Stimulated activated CD4-positive, alpha-beta T cell treated with anti-CD3 and anti-CD28 coated beads, Interleukin-1b, Interleukin-23, amount 100 ng/mL, for 4 hours (primary cell): ENCODE measurements at regions not wholly inside any gene's neighbourhood (a gene's known extent, or its start where the extent isn't known, plus 50 kb on each side); places are given as distances from the start of the nearest gene placed in this dataset.

Experiments
- DNase-seq, 2 donors: peaks; one replicate each; pipeline ENCODE4 v3.0.0-alpha.2; 2020; ENCODE audit warnings: low read depth in 2 of 2

DNA sequence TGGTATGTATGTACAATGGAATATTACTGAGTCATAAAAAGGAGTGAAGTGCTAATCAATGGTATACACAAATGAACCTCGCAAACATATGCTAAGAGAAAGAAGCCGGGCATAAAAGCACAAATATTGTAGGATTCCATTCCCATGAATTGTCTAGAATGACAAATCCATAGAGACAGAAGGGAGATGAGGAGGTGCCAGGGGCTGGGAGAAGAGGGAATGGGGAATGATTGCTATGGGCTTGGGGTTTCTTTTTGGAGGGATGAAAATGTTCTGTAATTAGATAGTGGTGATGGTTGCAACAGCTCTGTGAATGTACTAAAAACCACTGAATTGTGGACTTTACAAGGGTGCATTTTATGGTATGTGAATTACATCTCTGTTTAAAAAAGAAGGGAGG lies 73.5 kb downstream of the GLI2 start:
- DNase-seq, result no peak

GRCh38 chr2:120809609-120810440 lies 74.2 kb downstream of the GLI2 start:
- no peak for DNase-seq

DNA sequence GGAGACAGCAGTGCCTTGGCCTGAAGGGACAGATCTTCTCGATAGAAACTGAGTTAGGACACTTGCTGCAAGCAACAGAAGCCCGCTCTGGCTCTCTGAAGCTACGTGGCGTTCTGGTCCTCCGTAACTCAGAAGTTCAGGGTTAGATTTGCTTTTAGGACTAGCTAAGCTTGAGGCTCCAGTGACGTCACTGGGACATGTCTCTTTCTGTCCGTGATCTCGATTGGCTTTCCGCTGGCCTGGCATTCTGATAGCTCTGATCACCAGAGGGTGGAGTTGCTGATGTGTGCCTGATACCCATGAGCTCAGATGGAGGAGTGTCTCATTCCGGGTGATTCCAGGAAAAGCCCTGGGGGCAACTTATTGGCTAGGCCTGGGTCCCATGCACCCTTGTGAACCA lies 75.0 kb downstream of the GLI2 start:
- no peak for DNase-seq

GRCh38 chr2:120812866-120813265 lies 77.2 kb downstream of the GLI2 start:
- no peak for DNase-seq

- DNase-seq, result no peak
Measured at GRCh38 chr2:120814352-120814751, 78.7 kb downstream of the GLI2 start.

- no peak for DNase-seq
Measured at GRCh38 chr2:120815292-120815691, 79.6 kb downstream of the GLI2 start.

GRCh38 chr2:120817136-120817955 lies 81.7 kb downstream of the GLI2 start:
- no peak for DNase-seq

GRCh38 chr2:120817956-120818325 lies 82.3 kb downstream of the GLI2 start:
- no peak for DNase-seq

- no peak for DNase-seq
Measured at GRCh38 chr2:120818441-120818920, 82.8 kb downstream of the GLI2 start.

DNA sequence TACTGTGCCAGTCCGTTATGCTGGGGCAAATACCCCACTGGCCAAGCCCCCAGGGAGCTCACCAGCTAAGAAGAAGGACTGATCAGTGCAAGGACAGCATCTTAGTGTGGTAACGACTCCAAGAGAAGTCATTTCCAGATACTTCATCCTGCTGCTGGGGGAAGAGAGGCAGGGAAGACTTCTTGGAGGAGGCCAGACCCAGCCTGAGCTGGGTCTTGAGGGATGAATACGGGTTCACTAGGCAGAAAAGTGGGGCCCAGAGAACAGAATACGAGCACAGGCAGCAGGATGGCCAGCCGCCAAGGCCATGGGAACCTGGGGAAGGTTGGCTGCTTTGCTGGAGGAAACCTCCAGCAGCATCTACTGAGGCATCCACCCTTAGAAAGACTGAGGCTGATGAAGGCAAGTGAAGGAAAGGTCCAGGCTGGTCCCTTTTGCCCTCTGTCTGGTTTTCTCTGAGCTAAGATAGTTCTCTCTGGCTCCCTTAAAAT lies 84.1 kb downstream of the GLI2 start:
- DNase-seq, result no peak

- no peak for DNase-seq
Measured at GRCh38 chr2:120820263-120820952, 84.7 kb downstream of the GLI2 start.

DNA sequence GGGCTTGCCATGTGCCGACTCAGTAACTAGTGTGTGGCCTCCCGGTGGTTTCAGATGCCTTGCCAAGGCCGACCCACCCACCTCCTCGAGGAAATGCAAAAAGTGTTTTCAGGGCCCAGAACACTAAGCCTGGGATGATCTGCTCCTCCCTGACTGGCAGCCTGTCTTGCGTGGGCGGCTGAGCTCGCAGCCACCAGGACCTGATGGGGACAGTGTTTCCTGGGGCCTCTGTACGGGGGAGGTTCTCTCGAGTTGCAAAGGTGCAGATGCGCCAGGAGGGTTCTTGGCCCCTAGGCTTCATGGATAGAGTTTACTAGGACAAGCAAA lies 85.2 kb downstream of the GLI2 start:
- no peak for DNase-seq

- no peak for DNase-seq
Measured at GRCh38 chr2:120821446-120822160, 85.9 kb downstream of the GLI2 start.

DNA sequence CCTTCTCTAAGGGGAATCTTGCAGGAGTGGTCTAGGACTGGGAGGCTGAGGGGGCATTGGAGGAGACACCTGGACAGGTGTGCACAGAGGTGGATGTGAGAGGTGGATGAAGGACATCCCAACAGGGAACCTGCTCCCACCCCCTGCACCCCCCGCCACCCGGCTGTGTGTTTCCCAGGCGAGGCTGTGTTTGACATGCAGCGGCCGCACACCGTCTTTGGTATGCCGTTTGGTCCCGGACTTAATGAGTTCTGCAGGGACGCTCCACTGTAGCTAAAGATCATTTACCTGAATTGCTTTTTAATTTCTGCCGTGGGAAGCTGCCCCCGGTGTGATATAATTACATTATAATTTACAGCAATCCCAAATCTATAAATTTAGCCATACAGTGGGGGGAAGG lies 87.3 kb downstream of the GLI2 start:
- DNase-seq, result no peak

DNA sequence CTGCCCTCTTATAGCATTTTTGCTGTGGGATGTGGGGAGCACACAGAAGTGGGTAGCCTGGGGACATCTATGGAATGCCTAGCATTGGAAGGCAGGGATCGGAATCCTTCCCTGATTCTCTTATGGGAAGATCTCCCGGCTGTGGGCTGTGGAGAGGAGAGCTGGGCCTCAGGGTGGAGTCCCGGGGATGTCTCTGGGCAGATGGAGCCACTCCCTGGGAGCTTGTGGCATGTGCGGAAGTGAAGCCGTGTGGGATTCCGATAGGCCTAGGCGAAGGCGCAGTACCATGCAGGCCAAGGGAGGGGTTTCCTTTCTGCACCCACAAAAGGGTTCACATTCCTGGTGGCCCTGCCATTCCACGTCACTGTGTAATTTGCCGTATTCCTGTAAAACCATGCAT lies 87.9 kb downstream of the GLI2 start:
- no peak for DNase-seq

GRCh38 chr2:120824246-120824645 lies 88.6 kb downstream of the GLI2 start:
- DNase-seq, result no peak

GRCh38 chr2:120825370-120826259 lies 89.9 kb downstream of the GLI2 start:
- no peak for DNase-seq

- no peak for DNase-seq
Measured at GRCh38 chr2:120826260-120826648, 90.6 kb downstream of the GLI2 start.

DNA sequence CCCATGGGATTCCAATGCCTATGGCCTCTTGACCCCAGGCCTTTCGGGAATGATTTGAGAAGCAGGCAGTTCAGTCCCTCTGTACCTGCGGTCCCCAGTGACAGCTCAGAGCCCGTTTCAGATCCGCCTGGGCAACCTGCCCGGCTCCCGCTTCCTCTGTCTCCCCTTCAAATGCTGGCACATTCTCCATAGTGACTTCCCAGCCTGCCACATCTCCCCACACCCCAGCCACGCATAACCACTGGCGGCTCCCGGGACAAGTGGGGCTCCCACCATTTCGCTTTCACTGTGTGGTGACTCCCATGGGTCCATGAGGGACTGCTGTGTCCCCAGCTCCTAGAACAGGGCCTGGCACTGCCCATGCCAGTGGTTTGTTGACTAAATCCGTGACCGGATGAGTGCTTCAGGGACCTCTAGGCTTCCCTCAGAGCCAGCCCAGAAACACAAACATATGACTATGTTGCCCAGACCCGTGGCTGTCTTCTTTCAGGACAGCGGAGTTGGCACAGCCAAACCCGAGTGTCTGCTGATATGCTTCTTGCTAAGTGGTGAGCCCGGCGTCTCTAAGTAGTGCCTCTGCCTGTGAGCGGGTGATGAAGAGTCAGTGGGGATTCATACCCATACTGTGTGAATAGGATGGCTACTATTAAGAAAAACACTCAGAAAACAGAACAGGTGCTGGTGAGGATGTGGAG lies 91.2 kb downstream of the GLI2 start:
- no peak for DNase-seq

DNA sequence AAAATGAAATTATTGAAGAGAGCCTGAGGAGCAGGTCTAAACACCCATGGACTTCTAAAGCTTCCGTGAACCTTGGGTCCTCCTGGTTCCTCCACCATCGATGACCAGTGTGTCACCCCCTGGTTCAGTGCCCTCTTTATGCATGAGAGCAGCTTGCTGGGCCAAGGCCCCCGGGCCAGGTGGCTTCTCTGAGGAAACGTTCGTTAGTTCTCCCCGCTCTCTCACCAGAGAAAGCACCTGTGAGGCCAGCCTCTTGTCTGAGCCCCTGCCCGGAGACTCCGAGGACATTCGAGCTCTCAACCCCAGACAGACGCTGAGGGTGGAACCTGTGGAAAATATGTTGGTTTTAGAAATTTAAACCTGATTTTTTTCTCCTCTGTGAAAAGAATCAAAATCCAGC lies 92.4 kb downstream of the GLI2 start:
- no peak for DNase-seq
